HG03354 (cell line): ENCODE measurements at regions not wholly inside any gene's neighbourhood (a gene's known extent, or its start where the extent isn't known, plus 50 kb on each side); places are given as distances from the start of the nearest gene placed in this dataset.

Source experiments
- ATAC-seq: cut with Tn5 transposase; IDR thresholded peaks from one replicate; pipeline ENCODE4 v1.9.1; 2021; ENCODE audit warnings: mild to moderate bottlenecking; ENCODE audit not compliant: unreplicated experiment, poor library complexity, severe bottlenecking

DNA sequence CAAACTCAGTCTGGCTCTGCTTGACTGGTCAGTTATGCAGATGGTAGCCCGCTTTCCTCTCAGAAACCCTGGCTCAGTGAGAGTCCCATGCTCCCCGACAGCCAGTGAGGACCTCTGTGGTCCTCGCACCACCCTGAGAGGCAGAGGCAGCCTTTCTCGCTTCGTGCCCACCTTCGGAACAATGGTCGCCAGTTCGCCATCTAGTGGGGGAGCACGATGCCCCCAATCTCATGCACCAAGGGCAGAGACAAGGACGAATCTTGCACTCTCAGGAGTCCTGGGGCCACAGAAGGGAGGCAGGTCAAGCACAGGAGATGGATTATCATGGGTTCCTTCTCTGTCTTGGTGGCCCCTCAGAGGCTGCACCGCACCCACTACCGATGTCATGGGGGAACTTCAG lies 75.2 kb downstream of the RHCG start:
- no peak for ATAC-seq

DNA sequence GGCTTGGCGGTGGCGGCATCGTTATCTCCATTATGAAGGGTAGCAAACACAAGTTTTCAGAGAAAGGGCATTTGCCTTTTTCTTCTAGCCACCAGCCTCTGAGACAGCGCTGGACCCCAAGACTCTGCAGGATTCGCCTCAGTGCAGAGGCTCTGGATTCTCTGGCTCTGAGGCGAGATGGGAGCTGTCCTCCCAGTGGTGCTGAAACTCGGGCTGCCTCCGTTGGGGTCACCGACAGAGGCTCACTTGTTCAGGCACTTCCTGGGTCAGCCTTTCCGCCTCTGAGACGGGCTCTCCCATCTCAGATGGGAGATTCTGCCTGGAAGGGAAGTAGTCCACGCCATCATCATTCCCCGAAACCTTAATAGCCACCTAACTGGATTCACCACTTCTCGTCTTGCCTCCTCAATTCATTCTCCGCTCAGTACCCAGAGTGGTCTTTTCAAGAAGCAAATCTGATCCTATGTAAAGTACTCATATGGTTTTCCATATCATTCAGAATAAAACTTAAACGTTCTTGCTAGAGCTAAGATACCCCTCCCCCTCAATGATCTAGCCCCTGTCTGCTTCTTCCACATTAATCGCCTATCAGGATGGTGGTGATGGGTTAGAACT lies 76.9 kb downstream of the RHCG start:
- no peak for ATAC-seq

DNA sequence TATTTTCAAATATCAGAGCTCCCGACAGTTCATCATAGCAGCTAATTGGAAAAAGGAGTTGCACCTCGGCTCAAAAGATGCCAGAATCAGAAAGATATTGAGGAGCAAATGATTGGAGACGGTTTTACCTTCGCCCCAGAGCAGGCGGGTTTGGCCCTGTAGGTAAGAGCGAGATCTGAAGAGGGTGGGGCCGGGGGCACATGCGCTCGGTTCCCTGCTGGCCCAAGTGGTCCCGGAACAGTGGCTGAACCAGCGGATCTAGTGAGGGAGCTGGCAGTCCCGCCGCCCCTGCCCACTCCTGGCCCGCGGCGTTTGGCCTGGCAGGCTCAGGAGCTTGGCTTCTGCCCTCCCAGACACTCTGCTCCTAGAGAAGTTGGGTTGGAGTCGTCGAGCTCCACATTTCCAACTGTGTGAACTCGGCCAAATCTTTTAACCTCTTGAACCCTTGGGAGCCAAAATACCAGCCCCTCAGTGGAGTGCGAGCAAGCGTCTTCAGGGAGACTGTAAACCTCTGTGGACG lies 79.1 kb downstream of the RHCG start:
- ATAC-seq: no peak

DNA sequence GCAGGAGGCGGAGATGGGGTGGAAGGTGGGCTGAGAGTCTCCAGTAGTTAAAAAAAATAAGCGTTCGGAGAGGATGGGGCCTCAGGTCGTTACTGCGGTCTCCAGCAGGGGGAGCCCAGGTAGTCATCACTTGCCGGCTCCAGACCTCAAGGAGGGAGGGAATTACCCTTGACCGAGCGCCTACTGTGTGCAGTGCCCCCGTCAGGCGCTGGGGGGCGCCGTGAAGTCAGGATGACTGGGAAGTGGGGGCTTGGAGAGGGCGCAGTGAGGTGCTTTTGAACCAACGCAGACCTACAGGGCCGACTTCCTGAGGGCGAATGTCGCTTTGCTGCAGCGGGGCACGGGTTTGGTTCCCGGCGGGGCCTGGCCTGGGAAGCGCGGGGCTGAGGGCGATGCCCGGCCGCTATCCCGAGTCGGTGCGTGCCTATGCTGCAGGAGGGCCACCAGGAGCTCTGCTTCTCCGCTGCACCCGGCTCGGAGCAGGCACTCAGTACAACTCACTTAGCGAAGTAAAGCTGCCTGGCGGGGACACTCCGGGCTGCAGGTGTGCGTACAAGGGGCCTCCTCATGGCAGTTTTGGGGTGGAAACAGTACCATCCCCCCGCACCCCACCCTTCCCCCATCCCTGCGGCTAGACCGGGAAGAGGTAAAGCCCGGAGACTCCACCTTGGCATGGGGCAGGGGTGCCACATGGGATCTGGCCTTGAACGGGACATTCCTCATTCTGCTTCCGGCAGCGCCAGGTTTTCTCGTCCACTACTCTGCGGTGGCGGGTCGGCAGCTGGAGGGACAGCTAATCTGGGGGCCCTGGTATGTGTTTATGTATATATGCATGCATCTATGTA lies 79.8 kb downstream of the RHCG start:
- peak; percentile 85 for ATAC-seq

DNA sequence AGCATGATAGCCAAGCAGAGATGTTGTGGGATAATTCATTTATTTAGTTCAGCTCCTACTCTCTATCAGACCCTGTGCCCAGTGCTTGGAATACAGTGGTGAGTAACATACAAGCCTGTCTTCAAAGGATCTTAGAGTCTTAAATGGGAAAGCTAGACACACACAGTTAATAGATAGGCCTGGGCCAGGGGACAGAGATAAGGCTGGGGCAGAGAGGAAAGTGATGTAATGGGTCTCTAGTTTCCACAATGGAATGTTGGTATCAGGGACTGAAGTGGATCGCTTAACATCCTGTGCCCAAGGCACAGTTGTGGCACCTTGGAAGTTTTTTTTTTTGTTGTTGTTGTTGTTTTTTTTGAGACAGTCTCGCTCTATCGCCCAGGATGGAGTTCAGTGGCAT lies 79.9 kb upstream of the POLG start:
- ATAC-seq: no peak

DNA sequence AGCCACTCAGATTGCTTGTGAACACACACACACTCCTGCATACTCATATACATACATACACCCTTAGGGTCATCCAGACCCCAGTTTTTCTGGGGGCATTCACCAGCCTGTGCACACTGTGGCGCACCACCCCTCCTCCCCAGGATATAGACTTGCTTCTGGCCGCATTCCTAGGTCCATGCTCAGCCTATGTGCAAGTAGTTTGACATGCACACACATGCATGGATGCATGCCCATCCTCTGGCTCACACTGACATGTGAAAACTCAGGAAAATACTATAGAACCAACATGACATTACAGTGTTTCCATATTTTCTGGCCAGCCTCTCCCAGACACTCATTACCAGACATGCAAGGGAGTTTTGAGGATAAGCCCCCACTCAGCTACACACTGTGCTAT lies 79.3 kb upstream of the POLG start:
- ATAC-seq: no peak

DNA sequence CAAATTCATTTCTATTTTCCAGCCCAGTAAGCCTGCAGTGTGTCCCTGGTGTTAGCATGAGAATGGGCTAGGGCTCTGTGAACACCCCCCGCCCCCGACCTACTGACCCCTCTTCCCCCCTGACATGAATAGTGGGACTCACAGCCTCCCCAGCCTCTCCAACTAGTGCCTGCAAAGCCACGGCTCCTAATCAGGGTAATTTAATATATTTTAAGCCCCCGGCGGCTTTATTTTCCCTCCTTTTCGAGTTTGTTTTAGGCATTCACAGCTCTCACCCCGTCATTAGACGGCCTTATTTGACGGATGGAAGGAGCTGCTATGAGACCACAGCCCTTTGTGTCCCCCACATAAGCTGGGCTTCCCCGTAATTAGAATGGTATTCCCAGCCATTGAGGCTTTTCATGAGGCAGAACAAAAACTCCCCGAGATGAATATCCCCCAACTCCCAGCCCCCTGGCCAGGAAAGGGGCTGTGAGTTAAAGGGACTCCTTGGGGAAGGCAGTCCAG lies 78.3 kb upstream of the POLG start:
- ATAC-seq: no peak

DNA sequence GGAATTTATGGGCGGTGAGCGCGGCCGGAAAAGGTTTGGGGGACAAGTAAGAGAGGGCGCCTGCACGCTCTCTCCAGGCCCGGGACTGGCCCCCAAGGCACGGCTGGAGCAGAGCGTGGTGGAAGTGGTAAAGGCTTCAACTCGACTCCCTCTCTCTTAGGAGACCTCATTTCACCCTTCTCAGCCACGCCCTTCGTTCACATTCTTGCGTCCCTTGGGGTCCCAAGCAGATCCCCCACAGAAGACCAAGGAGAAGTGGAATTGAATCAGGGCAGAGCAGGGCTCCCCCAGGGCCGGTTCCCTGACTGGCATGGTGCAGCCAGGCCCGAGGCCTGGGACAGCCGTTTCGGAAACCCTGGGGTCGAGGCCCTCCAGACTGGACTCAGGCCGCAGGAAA lies 75.4 kb upstream of the POLG start:
- no peak for ATAC-seq

DNA sequence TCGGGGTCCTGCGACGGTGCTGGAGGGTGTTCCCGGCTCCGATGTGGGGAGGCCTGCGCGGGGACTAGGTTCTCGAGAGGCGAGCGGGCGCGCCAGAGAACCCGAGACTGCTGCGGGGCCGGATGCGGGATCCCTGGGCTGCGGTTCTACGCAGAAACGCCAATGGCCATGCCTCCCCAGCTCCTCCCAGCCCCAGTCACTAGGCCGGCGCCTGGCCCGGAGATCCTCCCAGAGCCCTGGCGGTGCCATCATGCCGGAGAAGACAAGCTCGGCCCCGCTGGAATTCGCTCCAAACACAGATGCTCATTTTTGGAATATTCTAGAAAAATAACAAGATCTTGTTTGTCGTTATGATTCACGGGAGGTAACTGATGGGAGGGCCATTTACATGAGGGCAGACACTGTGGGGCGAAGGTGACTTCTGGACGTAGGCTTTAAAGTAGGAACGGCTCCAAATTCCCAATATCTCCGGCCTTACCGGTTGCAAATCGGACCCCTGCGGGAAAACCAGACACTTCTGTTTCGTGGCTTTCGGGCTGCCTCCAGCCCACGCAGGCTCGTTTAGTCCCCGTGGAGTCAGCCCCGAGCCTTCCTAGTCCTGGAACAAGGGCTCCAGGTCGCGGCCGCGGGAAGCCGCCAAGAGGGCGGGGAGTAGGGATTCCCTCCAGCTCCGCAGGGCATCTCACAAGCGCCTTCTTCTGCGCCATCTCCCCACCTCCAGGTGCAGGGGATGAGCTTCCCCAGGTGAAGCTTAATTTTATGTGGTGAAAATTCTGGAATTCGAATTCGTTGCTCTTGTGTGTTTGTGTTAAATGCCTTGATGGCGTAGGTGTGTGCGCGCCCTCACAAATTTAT lies 74.8 kb upstream of the POLG start:
- ATAC-seq: no peak

DNA sequence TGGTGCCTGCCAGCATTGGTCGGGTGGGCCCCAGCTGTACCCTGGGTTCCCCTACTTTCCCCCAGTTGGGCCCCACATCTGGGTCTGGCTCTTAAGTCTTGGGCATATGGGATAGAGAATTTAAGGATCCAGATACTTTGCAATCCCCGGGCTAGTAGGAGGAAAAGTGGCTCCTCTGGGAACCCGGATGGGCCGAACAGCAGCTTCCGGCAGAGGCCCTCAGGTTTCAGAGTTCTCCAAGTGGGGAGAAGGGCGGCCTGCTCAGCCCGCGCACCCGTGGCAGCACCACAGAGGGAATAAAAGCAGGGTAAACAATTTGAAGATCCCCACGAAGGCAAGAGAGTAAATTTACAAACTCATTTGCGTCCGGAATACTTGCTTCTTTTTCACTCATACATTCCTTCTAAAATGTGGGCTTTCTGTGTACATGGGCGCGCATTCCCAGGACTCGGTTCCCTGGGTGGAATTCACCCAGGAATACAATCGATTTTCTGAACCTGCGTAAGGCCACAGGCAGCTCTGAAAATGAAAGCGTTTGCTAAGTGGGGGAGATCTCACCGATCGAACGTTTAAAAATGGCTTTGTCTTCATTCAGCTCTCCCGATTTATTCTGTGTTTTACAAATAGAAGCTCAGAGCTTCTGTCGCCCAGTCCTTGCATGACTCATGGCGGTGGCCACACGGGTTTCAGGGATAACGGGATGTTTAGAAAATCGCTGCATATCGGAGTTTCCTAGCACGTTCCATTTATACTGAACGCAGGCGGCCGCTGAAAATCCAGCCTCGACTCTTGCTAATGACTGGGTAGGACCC lies 74.0 kb upstream of the POLG start:
- no peak for ATAC-seq

DNA sequence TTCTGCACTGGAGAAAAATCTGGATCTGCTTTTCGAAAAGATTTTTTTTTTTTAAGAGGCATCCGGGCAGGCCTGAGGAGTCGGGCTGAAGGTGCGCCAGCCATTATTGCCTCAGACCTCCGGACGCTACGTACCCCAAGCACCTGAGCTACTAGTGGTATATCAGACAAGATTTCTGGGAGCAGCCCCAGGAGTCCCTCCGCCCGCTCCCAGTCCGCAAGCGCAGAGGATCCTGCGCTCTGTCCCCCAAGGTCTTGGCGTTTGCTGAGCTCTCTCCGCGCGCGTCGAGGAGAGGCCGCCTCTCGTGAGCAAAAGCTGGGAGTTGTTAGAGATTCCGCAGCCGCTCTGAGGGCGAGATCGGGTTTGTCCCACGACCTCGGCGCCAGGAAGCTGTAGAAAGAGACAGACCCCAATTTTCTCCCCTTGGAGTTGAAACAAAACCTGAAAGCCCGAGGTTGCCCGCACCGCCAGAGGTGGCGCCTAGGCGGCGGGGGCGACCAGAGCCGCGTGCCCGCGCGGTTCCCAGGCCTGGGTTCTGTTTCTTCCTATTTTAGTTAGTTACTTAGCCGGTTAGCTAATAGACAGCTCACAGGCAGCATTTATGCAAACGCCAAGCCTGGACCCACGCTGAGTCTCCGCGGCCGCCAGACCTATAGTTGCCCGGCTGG lies 72.5 kb upstream of the POLG start:
- ATAC-seq: no peak

DNA sequence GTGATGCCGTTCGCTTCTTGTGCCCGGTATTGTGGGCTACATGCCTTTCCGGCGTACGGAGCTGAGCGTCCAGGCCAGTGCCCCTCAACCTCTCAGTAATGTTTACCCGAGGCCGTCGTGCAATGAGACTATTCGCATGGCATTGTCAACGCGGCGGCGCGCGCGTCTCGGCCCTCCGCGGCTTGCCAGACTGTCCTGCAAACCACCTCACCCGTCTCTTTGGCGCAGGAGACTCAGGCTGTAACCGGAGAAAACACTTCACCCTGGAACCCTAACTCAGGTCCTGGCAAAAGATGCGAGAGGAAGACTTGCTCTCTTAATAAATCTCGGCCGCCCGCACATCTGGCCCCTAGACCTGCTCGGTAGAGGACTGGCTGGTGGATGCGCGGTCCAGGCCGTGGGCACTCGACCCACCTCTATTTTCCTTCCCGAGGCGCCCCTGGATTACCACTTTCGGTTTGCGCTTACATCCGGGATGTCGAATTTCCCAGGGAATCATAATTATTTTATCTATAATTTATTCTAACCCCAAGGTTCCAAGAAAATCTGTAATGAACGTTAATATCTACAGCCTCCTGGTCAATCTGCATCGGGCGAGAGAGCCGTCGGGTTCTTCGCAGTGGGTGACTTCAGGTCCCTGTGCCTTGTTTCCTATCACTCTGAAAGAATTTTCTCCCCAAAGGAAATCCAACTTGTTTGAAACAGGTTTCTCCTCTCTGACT lies 71.8 kb upstream of the POLG start:
- ATAC-seq: no peak

DNA sequence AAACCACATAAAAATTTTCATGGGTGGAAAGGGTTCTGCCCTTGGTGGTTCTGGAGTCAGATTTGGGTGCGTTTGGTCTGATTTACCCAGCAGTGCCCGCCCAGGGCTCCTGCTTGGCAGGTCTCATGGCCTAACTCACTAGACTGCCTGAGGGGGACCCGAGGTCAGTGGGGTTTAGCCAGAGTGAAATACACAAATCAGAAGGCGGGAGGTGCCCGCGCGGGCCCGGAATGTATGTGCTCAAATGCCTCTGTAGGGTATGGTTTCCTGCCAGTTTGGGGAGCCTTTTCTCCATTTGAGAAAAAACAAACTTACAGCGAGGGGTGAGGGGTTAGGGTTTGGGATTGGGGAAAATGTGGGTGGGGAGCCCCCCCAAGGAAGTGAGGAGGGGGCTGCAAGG lies 70.9 kb upstream of the POLG start:
- ATAC-seq: no peak

DNA sequence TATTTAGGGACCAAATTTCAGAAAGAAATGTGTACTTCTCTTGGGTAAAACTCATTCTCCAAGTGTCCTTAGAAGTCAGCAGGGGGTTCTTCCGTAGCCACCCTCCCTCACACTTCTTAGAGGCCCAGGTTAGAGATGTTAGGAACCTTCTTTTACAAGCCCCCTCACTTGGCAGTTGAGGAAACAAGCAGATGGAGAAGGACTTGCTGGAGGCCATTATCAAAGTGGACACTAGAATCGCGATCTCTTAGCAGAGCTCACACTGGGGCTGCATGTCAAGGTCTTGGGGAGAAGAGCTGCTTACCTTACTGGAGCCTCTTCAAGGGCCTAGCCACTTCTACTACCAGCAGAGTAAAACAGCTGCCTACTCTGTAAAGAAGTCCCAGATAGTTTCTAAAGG lies 69.4 kb upstream of the POLG start:
- ATAC-seq: no peak

DNA sequence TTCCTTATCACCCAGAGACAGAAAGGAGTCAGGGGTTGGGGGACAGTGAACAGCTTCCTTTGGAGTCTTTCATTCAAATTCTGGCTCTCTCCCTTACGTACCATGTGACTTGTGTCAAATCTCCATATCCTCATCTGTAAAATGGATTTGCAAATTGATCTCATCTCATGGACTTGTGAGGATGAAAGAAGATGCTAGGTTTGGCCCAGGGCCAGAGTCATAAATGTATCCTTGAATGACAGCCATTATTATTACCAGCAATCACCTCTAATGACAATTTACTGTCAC lies 67.8 kb upstream of the POLG start:
- ATAC-seq: no peak

DNA sequence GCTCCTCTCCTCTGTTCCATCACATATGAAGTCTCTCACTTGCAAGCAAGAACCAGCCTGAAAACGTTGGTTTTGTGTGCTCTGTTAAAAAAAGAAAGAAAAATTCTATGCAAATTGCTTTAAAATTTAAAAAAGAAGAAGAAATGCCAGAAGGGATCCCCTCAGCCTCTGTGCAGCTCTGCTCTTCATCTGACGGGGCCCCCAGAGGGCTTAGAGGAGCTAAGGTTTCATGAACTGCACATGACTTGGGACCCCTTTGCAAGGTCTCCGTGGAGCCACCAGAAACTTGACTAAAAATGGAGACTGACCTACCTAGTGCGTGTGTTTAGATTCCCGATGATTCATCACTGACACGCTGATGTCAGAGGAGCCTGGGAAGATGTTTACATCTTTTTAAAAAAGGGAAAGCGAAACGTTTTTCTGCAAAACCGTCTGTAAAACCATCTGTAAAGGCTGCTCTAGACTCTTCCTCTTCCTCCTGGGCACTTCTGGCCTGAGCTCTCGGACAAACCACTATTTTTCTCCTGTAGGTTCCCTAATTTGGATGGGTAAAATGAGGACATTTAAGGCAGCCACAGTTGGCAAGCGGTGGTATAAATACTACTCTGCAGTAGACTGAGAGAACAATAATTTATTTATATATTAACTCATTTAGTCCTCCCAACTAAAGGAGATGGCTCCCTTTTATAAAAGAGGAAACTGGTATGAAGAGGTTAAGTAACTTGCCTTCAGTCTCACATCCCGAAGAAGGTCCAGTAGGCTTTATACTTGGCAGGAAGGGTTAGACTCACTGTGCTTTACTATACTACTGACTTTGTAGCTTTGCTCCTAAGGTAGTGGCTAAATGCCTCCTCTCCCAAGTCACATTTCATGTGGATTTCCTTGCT lies 67.2 kb upstream of the POLG start:
- no peak for ATAC-seq

DNA sequence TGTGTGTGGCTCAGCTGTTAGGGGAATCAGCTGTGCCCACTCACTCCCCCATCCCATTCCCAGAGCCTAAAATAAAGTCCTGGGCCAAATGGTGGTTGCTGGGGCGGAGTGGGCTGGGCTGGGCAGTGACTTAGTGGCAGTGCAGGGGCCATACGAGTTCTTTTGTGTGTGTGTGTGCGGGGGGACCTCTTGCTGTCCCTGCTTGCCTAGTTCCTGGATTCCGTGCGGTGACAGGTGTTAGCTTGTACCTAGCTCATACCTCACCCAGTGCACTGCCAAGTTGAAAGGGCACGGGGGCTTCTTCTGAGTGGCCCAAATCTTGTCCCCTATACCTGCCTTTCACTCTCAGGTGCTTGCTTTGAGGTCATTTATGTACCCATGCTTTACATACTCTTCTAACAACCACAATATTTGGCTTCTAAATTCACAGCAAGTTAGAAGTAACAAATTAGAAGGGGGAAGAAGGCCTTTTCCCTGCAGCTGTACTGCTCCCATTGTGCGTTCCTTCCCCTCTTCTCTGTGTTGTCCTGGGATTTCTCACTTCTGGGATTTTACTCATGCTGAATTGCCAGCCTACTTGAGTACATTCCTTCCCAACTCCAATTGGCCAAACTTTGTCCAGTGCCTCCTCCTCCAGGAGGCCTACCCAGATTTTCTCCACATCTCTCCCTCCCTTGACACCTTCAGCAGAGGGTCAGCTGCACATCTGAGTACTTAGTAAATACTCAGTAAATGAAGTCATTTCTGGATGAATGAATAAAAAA lies 66.3 kb upstream of the POLG start:
- ATAC-seq: no peak
